H1 (cell line): ENCODE measurements at regions not wholly inside any gene's neighbourhood (a gene's known extent, or its start where the extent isn't known, plus 50 kb on each side); places are given as distances from the start of the nearest gene placed in this dataset.

Source experiments
- CTCF ChIA-PET: fragments of 300-600 bp; sonication (Branson Sonifier 250); formaldehyde crosslinking; loops from one replicate; lab custom pipeline; 2021; ENCODE audit not compliant: partially characterized antibody; lab: Charles Lee
- POLR2A ChIA-PET: fragments of 300-600 bp; sonication (Branson Sonifier 250); formaldehyde crosslinking; loops from one replicate; lab custom pipeline; 2021; ENCODE audit warnings: inconsistent platforms; ENCODE audit not compliant: partially characterized antibody; lab: Charles Lee
- DNase-seq, 2 experiments: peaks; one replicate each; pipeline versions ENCODE4 v3.0.0 to v3.0.0-alpha.2; 2010 to 2022; ENCODE audit warnings: low spot score in 2 of 2, low read depth in 1 of 2, mixed read lengths in 1 of 2
- FAIRE-seq: peaks from 2 replicates; lab custom pipeline; 2011; peaks lifted over from hg19 to GRCh38; lab: Jason Lieb, UNC
- H2AFZ ChIP-seq: 2 replicates; pipeline ENCODE4 v1.8.1; 2012; ENCODE audit warnings: low read length, inconsistent platforms
- H2AK5ac ChIP-seq: 2 replicates; pipeline ENCODE4 v1.6.1; 2013; ENCODE audit warnings: low read depth, low read length
- H2BK120ac ChIP-seq: replicated peaks from 2 replicates; pipeline ENCODE3; 2013; ENCODE audit warnings: low read depth, low read length, inconsistent platforms
- H2BK12ac ChIP-seq: 2 replicates; pipeline ENCODE4 v1.6.1; 2013; ENCODE audit warnings: low read depth, low read length
- H2BK15ac ChIP-seq: 2 replicates; pipeline ENCODE4 v1.6.1; 2013; ENCODE audit warnings: low read length
- H2BK20ac ChIP-seq: 2 replicates; pipeline ENCODE4 v1.6.1; 2013; ENCODE audit warnings: low read length
- H2BK5ac ChIP-seq: 2 replicates; pipeline ENCODE4 v1.6.1; 2013; ENCODE audit warnings: low read depth, low read length
- H3K14ac ChIP-seq: 2 replicates; pipeline ENCODE4 v1.6.1; 2013; ENCODE audit warnings: inconsistent platforms; ENCODE audit not compliant: insufficient read length
- H3K18ac ChIP-seq: 2 replicates; pipeline ENCODE4 v1.6.1; 2013; ENCODE audit warnings: low read length; ENCODE audit errors: extremely low read depth
- H3K23ac ChIP-seq: 2 replicates; pipeline ENCODE4 v1.6.1; 2013; ENCODE audit warnings: inconsistent platforms; ENCODE audit not compliant: insufficient read length
- H3K23me2 ChIP-seq: 2 replicates; pipeline ENCODE4 v1.6.1; 2013; ENCODE audit warnings: low read depth, low read length
- H3K27ac ChIP-seq: 2 replicates; pipeline ENCODE4 v1.6.1; 2011; ENCODE audit warnings: low read depth, low read length, inconsistent platforms
- H3K27me3 ChIP-seq, 4 experiments: replicated peaks in 1 of 4; 1 replicate in 1 of 4; 2 replicates in 3 of 4; pipeline versions ENCODE4 v1.6.1 to v1.8.1; 2011 to 2013; ENCODE audit warnings: low read length in 3 of 4, mild to moderate bottlenecking in 3 of 4, inconsistent platforms in 2 of 4, mixed read lengths in 2 of 4, moderate library complexity in 1 of 4; ENCODE audit not compliant: control insufficient read depth in 3 of 4, insufficient read depth in 3 of 4; ENCODE audit errors: extremely low read depth in 1 of 4
- H3K36me3 ChIP-seq, 4 experiments: 2 replicates each; pipeline versions ENCODE4 v1.6.1 to v1.8.1; 2011 to 2013; ENCODE audit warnings: mild to moderate bottlenecking in 4 of 4, low read length in 3 of 4, moderate library complexity in 2 of 4, control low read depth in 1 of 4, inconsistent platforms in 1 of 4; ENCODE audit not compliant: insufficient read depth in 4 of 4, control insufficient read depth in 2 of 4
- H3K4ac ChIP-seq: replicated peaks from 2 replicates; pipeline ENCODE3; 2013; ENCODE audit warnings: low read length, low read depth, mixed read lengths, inconsistent platforms; ENCODE audit not compliant: insufficient read length
- H3K4me1 ChIP-seq, 4 experiments: replicated peaks in 1 of 4; 1 replicate in 1 of 4; 2 replicates in 3 of 4; pipeline versions ENCODE4 v1.6.1 to v1.8.1; 2011 to 2013; ENCODE audit warnings: low read length in 3 of 4, inconsistent platforms in 2 of 4, mixed read lengths in 1 of 4; ENCODE audit not compliant: insufficient read depth in 4 of 4, control insufficient read depth in 3 of 4
- H3K4me2 ChIP-seq, 2 experiments: 2 replicates each; pipeline versions ENCODE4 v1.6.1 to v1.8.1; 2011 to 2013; ENCODE audit warnings: low read depth in 2 of 2, low read length in 2 of 2, control low read depth in 1 of 2, inconsistent platforms in 1 of 2, mild to moderate bottlenecking in 1 of 2; ENCODE audit not compliant: insufficient read depth in 1 of 2
- H3K4me3 ChIP-seq, 4 experiments: fragments of 200-600, 300-600 bp in 1 of 4; sonication (generic), shearing (Covaris generic), sonication (Bioruptor Twin) in 1 of 4; 2 replicates each; pipeline versions ENCODE4 v1.5.1 to v1.8.1; 2011 to 2016; ENCODE audit warnings: low read length in 4 of 4, low read depth in 3 of 4, control low read depth in 2 of 4, inconsistent platforms in 2 of 4, mild to moderate bottlenecking in 2 of 4, mixed read lengths in 1 of 4, moderate library complexity in 1 of 4; ENCODE audit not compliant: insufficient read depth in 2 of 4; ENCODE audit errors: extremely low read depth in 1 of 4
- H3K56ac ChIP-seq: replicated peaks from 2 replicates; pipeline ENCODE3; 2013; ENCODE audit warnings: low read depth, mild to moderate bottlenecking, mixed read lengths, low read length, inconsistent platforms; ENCODE audit not compliant: insufficient read length
- H3K79me1 ChIP-seq: 2 replicates; pipeline ENCODE4 v1.6.1; 2013; ENCODE audit warnings: low read depth, low read length, control low read depth
- H3K79me2 ChIP-seq, 2 experiments: 2 replicates each; pipeline versions ENCODE4 v1.6.1 to v1.8.1; 2012 to 2013; ENCODE audit warnings: low read length in 2 of 2, mild to moderate bottlenecking in 2 of 2, inconsistent platforms in 1 of 2; ENCODE audit not compliant: insufficient read depth in 2 of 2, control insufficient read depth in 1 of 2
- H3K9ac ChIP-seq, 4 experiments: replicated peaks in 1 of 4; 1 replicate in 1 of 4; 2 replicates in 3 of 4; pipeline versions ENCODE4 v1.6.1 to v1.8.1; 2011 to 2013; ENCODE audit warnings: low read depth in 3 of 4, low read length in 3 of 4, control low read depth in 2 of 4, mild to moderate bottlenecking in 2 of 4, moderate library complexity in 2 of 4, inconsistent platforms in 1 of 4; ENCODE audit errors: extremely low read depth in 1 of 4
- H3K9me3 ChIP-seq, 2 experiments: 2 replicates each; pipeline versions ENCODE4 v1.6.1 to v1.8.1; 2012 to 2013; ENCODE audit warnings: mild to moderate bottlenecking in 2 of 2, moderate library complexity in 2 of 2, control low read depth in 1 of 2, inconsistent platforms in 1 of 2, low read depth in 1 of 2, low read length in 1 of 2, mixed read lengths in 1 of 2; ENCODE audit not compliant: insufficient read depth in 2 of 2
- H4K20me1 ChIP-seq, 2 experiments: replicated peaks in 1 of 2; 2 replicates each; pipeline versions ENCODE3 to v1.8.1; 2011 to 2013; ENCODE audit warnings: inconsistent platforms in 2 of 2, low read length in 2 of 2, mild to moderate bottlenecking in 1 of 2; ENCODE audit not compliant: insufficient read depth in 2 of 2, control insufficient read depth in 1 of 2
- H4K5ac ChIP-seq: 2 replicates; pipeline ENCODE4 v1.6.1; 2013; ENCODE audit warnings: low read length, low read depth, mixed read lengths, inconsistent platforms; ENCODE audit not compliant: insufficient read length
- H4K8ac ChIP-seq: 2 replicates; pipeline ENCODE4 v1.8.0; 2013; ENCODE audit warnings: mild to moderate bottlenecking, moderate library complexity, low read length, inconsistent platforms; ENCODE audit not compliant: insufficient read depth; ENCODE audit errors: extremely low read depth
- H4K91ac ChIP-seq: replicated peaks from 2 replicates; pipeline ENCODE3; 2013; ENCODE audit warnings: low read length, mixed read lengths, inconsistent platforms; ENCODE audit not compliant: insufficient read length
- CEBPB ChIP-seq: IDR thresholded peaks from 2 replicates; pipeline ENCODE4 v1.6.1; 2012; ENCODE audit warnings: low read depth, low read length
- EZH2 ChIP-seq: fragments of 200-600 bp; sonication (generic); IDR thresholded peaks from 2 replicates; pipeline ENCODE4 v1.7.1; 2012; ENCODE audit warnings: low read depth, mild to moderate bottlenecking, moderate library complexity, low read length, inconsistent platforms; ENCODE audit not compliant: severe bottlenecking
- HDAC2 ChIP-seq, 2 experiments: fragments of 300-600 bp in 1 of 2; sonication (generic) in 1 of 2; IDR thresholded peaks; 2 replicates each; pipeline ENCODE4 v1.6.1; 2011 to 2012; ENCODE audit warnings: low read depth in 2 of 2, low read length in 2 of 2, mild to moderate bottlenecking in 2 of 2, moderate library complexity in 2 of 2, borderline replicate concordance in 1 of 2, inconsistent platforms in 1 of 2
- HDAC6 ChIP-seq: IDR thresholded peaks from one replicate; pipeline ENCODE4 v1.7.1; 2012; ENCODE audit warnings: low read depth, mild to moderate bottlenecking, inconsistent platforms, low read length, moderate library complexity
- POLR2A ChIP-seq, 2 experiments: IDR thresholded peaks; 1 replicate in 1 of 2; 2 replicates in 1 of 2; pipeline ENCODE4 v1.6.1; 2011; ENCODE audit warnings: low read depth in 2 of 2, low read length in 2 of 2, mild to moderate bottlenecking in 2 of 2; ENCODE audit errors: control extremely low read depth in 1 of 2
- RBBP5 ChIP-seq: IDR thresholded peaks from 2 replicates; pipeline ENCODE4 v1.7.1; 2012; ENCODE audit warnings: low read depth, mild to moderate bottlenecking, inconsistent platforms, low read length, moderate library complexity, borderline replicate concordance
- SIRT6 ChIP-seq: IDR thresholded peaks from one replicate; pipeline ENCODE4 v1.7.1; 2012; ENCODE audit warnings: low read length, inconsistent platforms
- TBP ChIP-seq: IDR thresholded peaks from 2 replicates; pipeline ENCODE4 v1.6.1; 2011; ENCODE audit warnings: low read depth, low read length, improper control_type of control experiment
- YY1 ChIP-seq: IDR thresholded peaks from 2 replicates; pipeline ENCODE4 v1.6.1; 2011; ENCODE audit warnings: low read depth, mild to moderate bottlenecking, low read length
- WGBS, 2 experiments: shearing (Covaris generic) in 1 of 2; methylation state at CpG; one replicate each; pipeline versions ENCODE4 v1.1.6 to v1.1.7; 2013 to 2015; ENCODE audit warnings: low lambda C conversion rate in 2 of 2, mixed read lengths in 2 of 2, inconsistent platforms in 1 of 2, low coverage in 1 of 2, missing lambda C conversion rate in 1 of 2; ENCODE audit not compliant: insufficient replicate concordance in 2 of 2, insufficient coverage in 1 of 2, insufficient read length in 1 of 2; ENCODE audit errors: extremely low coverage in 1 of 2, missing lambda C conversion rate in 1 of 2; 5-methylcytosine and 5-hydroxymethylcytosine counted together

DNA sequence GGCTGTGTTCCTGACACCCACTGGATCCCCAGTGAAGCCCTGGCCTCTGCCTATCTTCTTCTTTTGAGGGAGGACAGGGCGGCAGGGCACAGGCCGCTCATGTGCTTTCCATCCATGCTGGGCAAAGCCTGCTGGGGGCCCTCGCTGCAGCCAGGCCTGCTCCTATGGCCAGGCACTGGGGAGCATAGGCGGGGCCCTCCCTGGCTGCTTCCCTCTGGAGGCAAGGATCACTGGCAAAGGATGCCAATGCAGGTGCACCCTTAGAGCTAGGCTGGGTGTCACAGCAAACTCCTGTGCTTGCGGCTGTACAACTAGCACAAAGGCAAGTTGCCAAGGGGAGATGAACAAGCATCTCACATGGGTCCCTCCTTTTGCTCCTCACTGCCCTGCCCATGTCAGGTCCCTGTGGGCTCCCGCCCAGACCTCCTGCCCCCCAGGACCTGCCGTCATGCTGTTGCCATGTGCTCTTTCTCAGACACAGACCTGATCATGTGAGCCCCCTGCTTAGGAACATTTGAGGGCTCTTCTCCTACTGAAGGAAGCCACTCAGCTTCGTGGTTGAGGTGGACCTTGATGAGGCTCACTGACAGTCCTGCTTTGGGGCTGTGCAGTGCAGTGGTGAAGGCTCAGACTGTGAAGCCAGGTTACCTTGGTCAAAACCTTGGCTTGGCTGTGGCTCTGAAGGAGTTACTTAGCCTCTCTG lies 393.6 kb downstream of the PTPRU start:
- Histone ChIP-seq H2AK5ac (no peak overlapping the region), H3K4me1 (no peaks in the 10 kb centered on the region; a peak in 1 of 7 replicates), H3K23me2 (no peaks in the 10 kb centered on the region), H2AFZ (no peak overlapping the region), H3K27me3 (no peaks in the 10 kb centered on the region), H3K36me3 (no peaks in the 10 kb centered on the region), H3K4me3 (no peak overlapping the region), H3K23ac (no peak overlapping the region), H4K5ac (no peak overlapping the region), H2BK120ac (no peak overlapping the region), H2BK12ac (no peak overlapping the region), H3K79me1 (no peaks in the 10 kb centered on the region), H2BK20ac (no peak overlapping the region), H4K91ac (no peak overlapping the region), H2BK5ac (no peak overlapping the region), H3K56ac (no peak overlapping the region), H3K79me2 (no peaks in the 10 kb centered on the region), H3K9me3 (no peaks in the 10 kb centered on the region), H3K4ac (no peak overlapping the region), H3K27ac (no peak overlapping the region), H3K9ac (no peak overlapping the region), H3K14ac (no peak overlapping the region), H2BK15ac (no peak overlapping the region), H3K18ac (no peak overlapping the region), H4K20me1 (no peaks in the 10 kb centered on the region), H4K8ac (no peak overlapping the region; the same call in 1 of the 2 replicates), H3K4me2 (no peak overlapping the region)
- no peak for DNase-seq
- no peak for TF ChIP-seq HDAC6
- no peak for TF ChIP-seq SIRT6
- no peak for TF ChIP-seq YY1
- TF ChIP-seq POLR2A (IDR thresholded peaks at IDR 0.05; ENCODE audit: control extremely low read depth in 1 of 2, low read depth in 2 of 2, low read length in 2 of 2) = no peak
- no peak for TF ChIP-seq RBBP5
- no peak for TF ChIP-seq CEBPB
- no peak for TF ChIP-seq TBP
- no peak for TF ChIP-seq EZH2
- no peak for TF ChIP-seq HDAC2 (IDR thresholded peaks at IDR 0.05; ENCODE audit: borderline replicate concordance in 1 of 2, low read depth in 2 of 2, low read length in 2 of 2)
- 90% methylated on average over 7 of the region's 8 CpGs; no CpG with 5 or more reads in 1 of the 2 experiments for WGBS, 2 experiments
- CTCF ChIA-PET = no interaction called here
- POLR2A ChIA-PET = no interaction called here
- no peak for FAIRE-seq
